Ovary (tissue), 7 donors: ENCODE measurements at regions not wholly inside any gene's neighbourhood (a gene's known extent, or its start where the extent isn't known, plus 50 kb on each side); places are given as distances from the start of the nearest gene placed in this dataset.

Experiments
- DNase-seq, 5 donors: peaks; one replicate each; pipeline ENCODE4 v3.0.0-alpha.2; 2019 to 2020
- H3K27ac ChIP-seq, 2 donors: fragments of 200-600 bp; one replicate each; pipeline versions ENCODE4 v1.5.1 to v1.8.0; 2019 to 2022
- H3K27me3 ChIP-seq: fragments of 200-600 bp; one replicate; pipeline ENCODE4 v1.8.0; 2022
- H3K36me3 ChIP-seq: fragments of 200-600 bp; sonication (generic); one replicate; pipeline ENCODE4 v1.5.1; 2019
- H3K4me1 ChIP-seq: one replicate; pipeline ENCODE4 v1.8.1; 2013; ENCODE audit warnings: mild to moderate bottlenecking, moderate library complexity; ENCODE audit not compliant: insufficient read depth
- H3K4me3 ChIP-seq: fragments of 200-600 bp; sonication (generic); one replicate; pipeline ENCODE4 v1.5.1; 2017
- H3K9me3 ChIP-seq, 2 donors: fragments of 200-600 bp in 1 of 2; sonication (generic) in 1 of 2; one replicate each; pipeline versions ENCODE4 v1.5.1 to v1.8.1; 2013 to 2019; ENCODE audit warnings: mild to moderate bottlenecking in 1 of 2, moderate library complexity in 1 of 2
- EP300 ChIP-seq: sonication (generic); formaldehyde crosslinking; IDR thresholded peaks from one replicate; pipeline ENCODE4 v1.6.1; 2017; ENCODE audit warnings: antibody characterized with exemption
- POLR2A ChIP-seq: fragments of 450-650 bp; IDR thresholded peaks from one replicate; pipeline ENCODE4 v1.6.1; 2017; ENCODE audit warnings: antibody characterized with exemption, mild to moderate bottlenecking, moderate library complexity
- WGBS, 3 donors: extraction: QIAGEN DNeasy Blood & Tissue Kit in 1 of 3; methylation state at CpG; one replicate each; pipeline versions ENCODE4 v1.1.5 to v1.1.7; 2013 to 2017; 5-methylcytosine and 5-hydroxymethylcytosine counted together
- intact Hi-C, 4 donors: fragments of 100-400 bp; cut with DNase I; formaldehyde crosslinking; loops; one replicate each; pipeline versions ENCODE4 v1.11.0 to v1.15.1; 2022 to 2023
- TF ChIP-seq, protein P1 (sequence below), 3 donors: fragments of 450-650 bp in 2 of 3; fragments of 200-600 bp in 1 of 3; IDR thresholded peaks; one replicate each; pipeline versions ENCODE4 v1.5.1 to v1.8.0; 2016 to 2022; ENCODE audit warnings: antibody characterized with exemption in 3 of 3, mild to moderate bottlenecking in 1 of 3
- donor health status: DM: no; HTN: no; CAD: no; lungs with moderate emphysema.
- donor health status: DM: no; HTN: no; CAD: no.
- donor health status: Bipolar disorder and iron deficiency.
- donor health status: DM: no; HTN: no; CAD: no.
- donor health status: DM: yes; HTN: yes; CAD: no.

DNA sequence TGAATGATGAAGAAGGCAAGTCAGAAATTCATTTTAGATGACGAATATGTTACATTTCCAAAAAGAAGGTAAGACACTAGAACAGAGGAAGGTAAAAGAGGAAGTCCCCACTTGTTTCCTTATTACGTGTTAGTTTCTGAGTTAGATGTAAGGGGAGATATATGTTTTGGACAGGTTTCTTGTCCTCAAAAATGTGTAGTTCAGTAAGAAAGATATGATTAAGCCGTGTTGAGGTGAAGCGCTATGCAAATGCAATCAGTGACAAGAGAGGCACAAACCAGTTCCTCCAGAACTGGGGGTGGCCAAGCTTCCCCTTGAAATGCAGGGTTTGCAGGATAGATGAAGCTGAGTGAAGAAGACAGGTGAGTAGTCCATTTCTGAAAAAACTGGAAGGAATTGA is 293.3 kb upstream of the RUNX1 start:
- TF ChIP-seq POLR2A (no peak), EP300 (no peak)
- TF ChIP-seq, protein P1, sequence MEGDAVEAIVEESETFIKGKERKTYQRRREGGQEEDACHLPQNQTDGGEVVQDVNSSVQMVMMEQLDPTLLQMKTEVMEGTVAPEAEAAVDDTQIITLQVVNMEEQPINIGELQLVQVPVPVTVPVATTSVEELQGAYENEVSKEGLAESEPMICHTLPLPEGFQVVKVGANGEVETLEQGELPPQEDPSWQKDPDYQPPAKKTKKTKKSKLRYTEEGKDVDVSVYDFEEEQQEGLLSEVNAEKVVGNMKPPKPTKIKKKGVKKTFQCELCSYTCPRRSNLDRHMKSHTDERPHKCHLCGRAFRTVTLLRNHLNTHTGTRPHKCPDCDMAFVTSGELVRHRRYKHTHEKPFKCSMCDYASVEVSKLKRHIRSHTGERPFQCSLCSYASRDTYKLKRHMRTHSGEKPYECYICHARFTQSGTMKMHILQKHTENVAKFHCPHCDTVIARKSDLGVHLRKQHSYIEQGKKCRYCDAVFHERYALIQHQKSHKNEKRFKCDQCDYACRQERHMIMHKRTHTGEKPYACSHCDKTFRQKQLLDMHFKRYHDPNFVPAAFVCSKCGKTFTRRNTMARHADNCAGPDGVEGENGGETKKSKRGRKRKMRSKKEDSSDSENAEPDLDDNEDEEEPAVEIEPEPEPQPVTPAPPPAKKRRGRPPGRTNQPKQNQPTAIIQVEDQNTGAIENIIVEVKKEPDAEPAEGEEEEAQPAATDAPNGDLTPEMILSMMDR (IDR thresholded peaks at IDR 0.05) = no peak
- no peak for DNase-seq
- H3K4me3 ChIP-seq = no peak overlapping the region
- 88 to 93% (median 91%) methylated on average over 4 of the region's 4 CpGs for WGBS, 3 donors
- no peaks in the 10 kb centered on the region for H3K4me1 ChIP-seq
- intact Hi-C loops = no loop called here
- no peak overlapping the region for H3K27ac ChIP-seq
- H3K27me3 ChIP-seq = no peaks in the 10 kb centered on the region
- no peaks in the 10 kb centered on the region for H3K9me3 ChIP-seq
- H3K36me3 ChIP-seq = no peaks in the 10 kb centered on the region

DNA sequence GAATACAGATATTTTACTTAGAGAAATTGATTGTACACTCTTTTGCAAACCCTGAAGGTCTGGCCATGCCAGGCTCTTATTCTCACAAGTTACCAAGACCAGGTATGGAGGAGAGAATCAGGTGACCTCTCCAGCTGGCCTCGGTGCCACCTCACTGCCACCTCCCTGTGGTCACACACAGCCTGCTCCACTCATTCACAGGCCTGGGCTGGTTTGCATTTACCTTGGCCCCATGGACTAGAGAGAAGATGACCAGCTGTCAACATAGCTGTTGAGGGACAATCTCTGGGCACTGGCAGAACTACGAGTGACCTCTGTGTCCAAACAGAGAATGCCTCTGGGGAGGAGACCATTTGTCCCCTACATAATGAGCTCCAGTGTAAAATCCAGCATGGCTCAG is 291.2 kb upstream of the RUNX1 start:
- no peak for TF ChIP-seq POLR2A
- TF ChIP-seq, protein P1 (IDR thresholded peaks at IDR 0.05) = no peak
- no peak for TF ChIP-seq EP300
- WGBS, 3 donors = 89 to 95% (median 93%) methylated on average over 2 of the region's 2 CpGs
- no peaks in the 10 kb centered on the region for H3K4me1 ChIP-seq
- no peak overlapping the region for H3K4me3 ChIP-seq
- no peaks in the 10 kb centered on the region for H3K27me3 ChIP-seq
- no peak overlapping the region for H3K27ac ChIP-seq
- no peaks in the 10 kb centered on the region for H3K9me3 ChIP-seq
- H3K36me3 ChIP-seq = no peaks in the 10 kb centered on the region
- intact Hi-C loops = no loop called here
- no peak for DNase-seq

DNA sequence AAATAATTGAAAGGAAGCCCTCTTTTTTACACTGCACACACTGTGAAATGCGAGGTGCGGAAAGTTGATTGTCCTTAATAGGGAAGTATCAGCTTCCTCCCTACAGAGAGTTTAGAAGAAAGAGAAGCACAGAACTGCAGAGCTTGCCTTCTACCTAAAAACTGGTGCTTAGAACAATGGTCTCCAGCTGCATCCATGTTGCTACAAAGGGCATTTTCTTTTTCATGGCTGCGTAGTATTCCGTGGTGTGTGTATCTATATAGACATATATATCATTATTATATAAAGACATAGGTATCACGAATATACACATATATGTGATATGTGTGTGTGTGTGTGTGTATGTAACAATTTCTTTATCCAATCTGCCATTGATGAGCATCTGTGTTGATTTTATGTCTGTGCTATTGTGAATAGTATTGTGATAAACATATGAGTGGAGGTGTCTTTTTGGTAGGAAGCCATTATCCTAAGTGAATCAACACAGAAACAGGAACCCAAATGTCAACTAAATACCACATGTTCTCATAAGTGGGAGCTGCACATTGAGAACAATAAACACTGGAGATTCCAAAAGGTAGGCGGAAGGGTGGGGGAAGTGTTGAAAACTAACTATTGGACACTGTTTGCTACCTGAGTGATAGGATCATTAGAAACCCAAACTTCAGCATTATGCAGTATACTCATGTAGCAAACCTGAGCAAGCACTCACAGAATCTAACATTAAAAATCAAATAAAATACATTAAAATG is 290.0 kb upstream of the RUNX1 start:
- Histone ChIP-seq H3K4me1 (no peaks in the 10 kb centered on the region), H3K36me3 (no peaks in the 10 kb centered on the region), H3K4me3 (no peak overlapping the region), H3K27ac (no peak overlapping the region), H3K27me3 (no peaks in the 10 kb centered on the region), H3K9me3 (no peaks in the 10 kb centered on the region)
- WGBS, 3 donors = 94 to 95% (median 94%) methylated on average over 6 of the region's 6 CpGs
- no peak for DNase-seq
- intact Hi-C loops = no loop called here
- TF ChIP-seq EP300 (no peak), POLR2A (no peak)

DNA sequence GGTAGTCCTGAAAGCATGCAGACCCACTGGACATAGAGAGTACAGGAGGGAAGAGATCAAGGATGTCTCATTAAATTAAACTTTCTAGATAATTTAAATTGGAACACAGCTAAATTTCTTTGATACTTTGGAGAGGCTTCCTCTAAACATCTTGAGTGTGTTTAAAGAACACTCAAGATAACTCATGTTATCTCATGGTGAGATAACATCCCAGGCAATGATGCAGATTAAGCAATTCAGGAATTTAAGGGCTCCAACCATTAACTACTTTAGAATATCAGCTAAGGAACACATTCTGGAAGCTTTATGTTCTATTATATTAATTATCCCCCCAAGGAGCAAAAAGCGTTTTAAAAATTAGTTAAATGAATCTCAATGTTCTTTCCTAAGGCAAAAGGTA is 289.2 kb upstream of the RUNX1 start:
- Histone ChIP-seq H3K9me3 (no peaks in the 10 kb centered on the region), H3K4me3 (no peak overlapping the region), H3K27me3 (no peaks in the 10 kb centered on the region), H3K36me3 (no peaks in the 10 kb centered on the region), H3K27ac (no peak overlapping the region), H3K4me1 (no peaks in the 10 kb centered on the region)
- intact Hi-C loops = no loop called here
- DNase-seq = no peak
- TF ChIP-seq, protein P1 (IDR thresholded peaks at IDR 0.05) = no peak
- TF ChIP-seq EP300 (no peak), POLR2A (no peak)
- 79 to 88% (median 84%) methylated on average over 1 of the region's 1 CpG for WGBS, 3 donors

GRCh38 chr21:35337573-35337972 is 288.5 kb upstream of the RUNX1 start:
- no peak for DNase-seq
- TF ChIP-seq, protein P1 (IDR thresholded peaks at IDR 0.05) = no peak
- TF ChIP-seq POLR2A (no peak), EP300 (no peak)
- H3K36me3 ChIP-seq = no peaks in the 10 kb centered on the region
- intact Hi-C loops = no loop called here
- no peaks in the 10 kb centered on the region for H3K9me3 ChIP-seq
- H3K4me1 ChIP-seq = no peaks in the 10 kb centered on the region
- no peak overlapping the region for H3K4me3 ChIP-seq
- WGBS, 3 donors = 94 to 97% (median 96%) methylated on average over 7 of the region's 7 CpGs
- H3K27ac ChIP-seq = no peak overlapping the region
- H3K27me3 ChIP-seq = no peaks in the 10 kb centered on the region
